ENCODE measurements at regions not wholly inside any gene's neighbourhood (a gene's known extent, or its start where the extent isn't known, plus 50 kb on each side); places are given as distances from the start of the nearest gene placed in this dataset.

- intact Hi-C loops (cut with micrococcal nuclease) (no loop called here), dilution Hi-C loops (cut with MboI; ENCODE audit: extremely low pct_ligation_motif_present, low sequenced_read_pairs) (no loop called here)
- Histone ChIP-seq H3K36me3 (ENCODE audit: control insufficient read depth in 2 of 2, extremely low read depth in 1 of 2, insufficient read depth in 2 of 2, low read length in 2 of 2) (no peaks in the 10 kb centered on the region), H3K9me1 (replicated peaks; ENCODE audit: control insufficient read depth, extremely low read depth, insufficient read depth, low read length) (no peaks in the 10 kb centered on the region), H3K27ac (ENCODE audit: insufficient read depth, low read depth, low read length) (no peak overlapping the region), H3K79me2 (ENCODE audit: control insufficient read depth, insufficient read depth, low read length) (no peaks in the 10 kb centered on the region), H3K9me3 (replicated peaks; ENCODE audit: control insufficient read depth, insufficient read depth, low read length) (peaks cover 6% of the 10 kb centered on the region), H3K27me3 (ENCODE audit: control insufficient read depth in 2 of 2, insufficient read depth in 2 of 2, low read length in 2 of 2) (no peaks in the 10 kb centered on the region), H4K20me1 (replicated peaks; ENCODE audit: control insufficient read depth, extremely low read depth, insufficient read depth, low read length) (no peaks in the 10 kb centered on the region), H3K9ac (replicated peaks; ENCODE audit: extremely low read depth, insufficient read depth, low read length) (no peak overlapping the region), H3K4me3 (replicated peaks in 1 of 3; ENCODE audit: insufficient read depth in 1 of 3, low read depth in 1 of 3, low read length in 3 of 3) (no peak overlapping the region), H2AFZ (ENCODE audit: low read depth, low read length) (no peak overlapping the region), H3K4me2 (ENCODE audit: insufficient read depth, low read length) (no peak overlapping the region), H3K4me1 (ENCODE audit: control insufficient read depth, extremely low read depth, insufficient read depth, low read length) (no peaks in the 10 kb centered on the region)
- DNase-seq (ENCODE audit: low read depth, low spot score): no peak
- CTCF ChIA-PET: no interaction called here
- no peak for FAIRE-seq
- POLR2A ChIA-PET: no interaction called here
- BruUV-seq (replicated peaks): no TSS peak
- TF ChIP-seq EZH2 (IDR thresholded peaks at IDR 0.05; ENCODE audit: borderline replicate concordance, low read depth, low read length, severe bottlenecking) (no peak), POLR2A (IDR thresholded peaks at IDR 0.05; ENCODE audit: low read depth, low read length) (no peak), POLR2AphosphoS5 (IDR thresholded peaks at IDR 0.05; ENCODE audit: insufficient read depth, low read depth, low read length) (no peak), JUN (IDR thresholded peaks at IDR 0.05; ENCODE audit: borderline replicate concordance, insufficient read depth, insufficient read length, low read depth) (no peak), FOS (IDR thresholded peaks at IDR 0.05; ENCODE audit: borderline replicate concordance, insufficient read depth, low read length) (no peak), MYC (IDR thresholded peaks at IDR 0.05; ENCODE audit: low read depth, low read length) (no peak), CTCF (IDR thresholded peaks at IDR 0.05; ENCODE audit: extremely low read depth in 1 of 2, insufficient read depth in 1 of 2, low read depth in 1 of 2, low read length in 2 of 2) (no peak), GATA2 (IDR thresholded peaks at IDR 0.05; ENCODE audit: insufficient read depth, insufficient read length, low read depth, low read length) (no peak)
- TF ChIP-seq, protein P1, sequence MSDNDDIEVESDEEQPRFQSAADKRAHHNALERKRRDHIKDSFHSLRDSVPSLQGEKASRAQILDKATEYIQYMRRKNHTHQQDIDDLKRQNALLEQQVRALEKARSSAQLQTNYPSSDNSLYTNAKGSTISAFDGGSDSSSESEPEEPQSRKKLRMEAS (IDR thresholded peaks at IDR 0.05; ENCODE audit: insufficient read depth, insufficient read length): no peak
Observed at GRCh38 chr5:4941161-4941560, 199.0 kb upstream of the ADAMTS16 start.
